ENCODE measurements at regions not wholly inside any gene's neighbourhood (a gene's known extent, or its start where the extent isn't known, plus 50 kb on each side); places are given as distances from the start of the nearest gene placed in this dataset.

- TF ChIP-seq CTCF (conservative IDR thresholded peaks at IDR 0.05; ENCODE audit: low read depth, low read length) (no peak), EZH2 (IDR thresholded peaks at IDR 0.05; ENCODE audit: borderline replicate concordance, low read depth, low read length, poor library complexity, severe bottlenecking) (no peak)
Observed at GRCh38 chr7:20554072-20554471, 61.4 kb upstream of the ABCB5 start.
